ENCODE measurements at regions not wholly inside any gene's neighbourhood (a gene's known extent, or its start where the extent isn't known, plus 50 kb on each side); places are given as distances from the start of the nearest gene placed in this dataset.

GRCh38 chr1:232260045-232260444 is 369.9 kb downstream of the SIPA1L2 start:
- H3K27ac ChIP-seq (ENCODE audit: insufficient read depth, low read depth, low read length): no peak overlapping the region
- H4K20me1 ChIP-seq (replicated peaks; ENCODE audit: control insufficient read depth, extremely low read depth, insufficient read depth, low read length): no peaks in the 10 kb centered on the region
- no peak for TF ChIP-seq POLR2AphosphoS5 (IDR thresholded peaks at IDR 0.05; ENCODE audit: insufficient read depth, low read depth, low read length)
- TF ChIP-seq MYC (IDR thresholded peaks at IDR 0.05; ENCODE audit: low read depth, low read length): no peak
- no peak for TF ChIP-seq FOS (IDR thresholded peaks at IDR 0.05; ENCODE audit: borderline replicate concordance, insufficient read depth, low read length)
- TF ChIP-seq JUN (IDR thresholded peaks at IDR 0.05; ENCODE audit: borderline replicate concordance, insufficient read depth, insufficient read length, low read depth): no peak
- dilution Hi-C loops (cut with MboI; ENCODE audit: extremely low pct_ligation_motif_present, low sequenced_read_pairs): no loop called here
- DNase-seq (ENCODE audit: low read depth, low spot score) (no peak), FAIRE-seq (no peak)
- BruUV-seq (replicated peaks): no TSS peak
- intact Hi-C loops (cut with micrococcal nuclease): no loop called here
- no peak overlapping the region for H3K4me2 ChIP-seq (ENCODE audit: insufficient read depth, low read length)
- no peak overlapping the region for H2AFZ ChIP-seq (ENCODE audit: low read depth, low read length)
- no peaks in the 10 kb centered on the region for H3K36me3 ChIP-seq (ENCODE audit: control insufficient read depth in 2 of 2, extremely low read depth in 1 of 2, insufficient read depth in 2 of 2, low read length in 2 of 2)
- no peaks in the 10 kb centered on the region for H3K9me1 ChIP-seq (replicated peaks; ENCODE audit: control insufficient read depth, extremely low read depth, insufficient read depth, low read length)
- H3K4me3 ChIP-seq (replicated peaks in 1 of 3; ENCODE audit: insufficient read depth in 1 of 3, low read depth in 1 of 3, low read length in 3 of 3): no peak overlapping the region
- H3K9ac ChIP-seq (replicated peaks; ENCODE audit: extremely low read depth, insufficient read depth, low read length): no peak overlapping the region
- no peaks in the 10 kb centered on the region for H3K79me2 ChIP-seq (ENCODE audit: control insufficient read depth, insufficient read depth, low read length)
- H3K4me1 ChIP-seq (ENCODE audit: control insufficient read depth, extremely low read depth, insufficient read depth, low read length): no peaks in the 10 kb centered on the region
- ChIA-PET CTCF (interaction anchor here (0.7 to 1.0 kb wide), 2 partner anchors 11 to 65 kb away, joined by 3 read pairs; no protein-coding TSS in a partner anchor), POLR2A (no interaction called here)
- H3K9me3 ChIP-seq (replicated peaks; ENCODE audit: control insufficient read depth, insufficient read depth, low read length): no peaks in the 10 kb centered on the region
- H3K27me3 ChIP-seq (ENCODE audit: control insufficient read depth in 2 of 2, insufficient read depth in 2 of 2, low read length in 2 of 2): no peaks in the 10 kb centered on the region

GRCh38 chr1:232259333-232259732 is 370.6 kb downstream of the SIPA1L2 start:
- POLR2A ChIA-PET: no interaction called here
- CTCF ChIA-PET: no interaction called here

More at GRCh38 chr1:232259333-232259732, 370.6 kb downstream of the SIPA1L2 start:
- Histone ChIP-seq H2AFZ (ENCODE audit: low read depth, low read length) (no peak overlapping the region), H4K20me1 (replicated peaks; ENCODE audit: control insufficient read depth, extremely low read depth, insufficient read depth, low read length) (no peaks in the 10 kb centered on the region), H3K36me3 (ENCODE audit: control insufficient read depth in 2 of 2, extremely low read depth in 1 of 2, insufficient read depth in 2 of 2, low read length in 2 of 2) (no peaks in the 10 kb centered on the region), H3K27me3 (ENCODE audit: control insufficient read depth in 2 of 2, insufficient read depth in 2 of 2, low read length in 2 of 2) (no peaks in the 10 kb centered on the region), H3K27ac (ENCODE audit: insufficient read depth, low read depth, low read length) (no peak overlapping the region), H3K9me1 (replicated peaks; ENCODE audit: control insufficient read depth, extremely low read depth, insufficient read depth, low read length) (no peaks in the 10 kb centered on the region), H3K9ac (replicated peaks; ENCODE audit: extremely low read depth, insufficient read depth, low read length) (no peak overlapping the region), H3K4me2 (ENCODE audit: insufficient read depth, low read length) (no peak overlapping the region), H3K79me2 (ENCODE audit: control insufficient read depth, insufficient read depth, low read length) (no peaks in the 10 kb centered on the region), H3K4me3 (replicated peaks in 1 of 3; ENCODE audit: insufficient read depth in 1 of 3, low read depth in 1 of 3, low read length in 3 of 3) (no peak overlapping the region), H3K9me3 (replicated peaks; ENCODE audit: control insufficient read depth, insufficient read depth, low read length) (no peaks in the 10 kb centered on the region), H3K4me1 (ENCODE audit: control insufficient read depth, extremely low read depth, insufficient read depth, low read length) (no peaks in the 10 kb centered on the region)
- FAIRE-seq (no peak), DNase-seq (ENCODE audit: low read depth, low spot score) (no peak)
- dilution Hi-C loops (cut with MboI; ENCODE audit: extremely low pct_ligation_motif_present, low sequenced_read_pairs) (no loop called here), intact Hi-C loops (cut with micrococcal nuclease) (loop anchor here (10.0 kb wide), 1 partner anchor 365 kb away; no protein-coding TSS in a partner anchor)
- no TSS peak for BruUV-seq (replicated peaks)
- TF ChIP-seq FOS (IDR thresholded peaks at IDR 0.05; ENCODE audit: borderline replicate concordance, insufficient read depth, low read length) (no peak), POLR2A (IDR thresholded peaks at IDR 0.05; ENCODE audit: low read depth, low read length) (no peak), JUN (IDR thresholded peaks at IDR 0.05; ENCODE audit: borderline replicate concordance, insufficient read depth, insufficient read length, low read depth) (no peak), POLR2AphosphoS5 (IDR thresholded peaks at IDR 0.05; ENCODE audit: insufficient read depth, low read depth, low read length) (no peak), MAX (IDR thresholded peaks at IDR 0.05; ENCODE audit: insufficient read depth, insufficient read length) (no peak), GATA2 (IDR thresholded peaks at IDR 0.05; ENCODE audit: insufficient read depth, insufficient read length, low read depth, low read length) (no peak), CTCF (IDR thresholded peaks at IDR 0.05; ENCODE audit: extremely low read depth in 1 of 2, insufficient read depth in 1 of 2, low read depth in 1 of 2, low read length in 2 of 2) (no peak), EZH2 (IDR thresholded peaks at IDR 0.05; ENCODE audit: borderline replicate concordance, low read depth, low read length, severe bottlenecking) (no peak), MYC (IDR thresholded peaks at IDR 0.05; ENCODE audit: low read depth, low read length) (no peak)

All from endothelial cell of umbilical vein (primary cell).